ENCODE measurements at regions not wholly inside any gene's neighbourhood (a gene's known extent, or its start where the extent isn't known, plus 50 kb on each side); places are given as distances from the start of the nearest gene placed in this dataset.

DNA sequence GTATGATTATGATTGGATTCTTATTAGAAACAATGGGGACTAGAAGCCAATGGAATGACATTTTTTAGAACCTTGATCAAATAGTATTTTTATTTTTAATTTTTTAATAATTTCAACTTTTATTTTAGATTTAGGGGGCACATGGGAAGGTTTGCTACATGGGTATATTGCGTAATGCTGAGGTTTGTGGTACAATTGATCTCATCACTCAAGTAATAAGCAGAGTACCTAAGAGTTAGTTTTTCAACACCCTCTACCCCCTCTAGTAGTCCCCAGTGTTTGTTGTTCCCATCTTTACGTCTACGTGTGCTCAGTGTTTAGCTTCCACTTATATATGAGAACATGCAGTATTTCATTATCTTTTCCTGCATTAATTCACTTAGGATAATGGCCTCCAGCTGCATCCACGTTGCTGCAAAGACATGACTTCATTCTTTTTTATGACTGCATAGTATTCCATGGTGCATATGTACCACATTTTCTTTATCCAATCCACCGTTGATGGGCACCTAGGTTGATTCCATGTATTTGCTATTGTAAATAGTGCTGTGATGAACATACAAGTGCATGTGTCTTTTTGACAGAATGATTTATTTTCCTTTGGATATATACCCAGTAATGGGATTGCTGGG lies 281.1 kb upstream of the MAN1A1 start:
- no peak overlapping the region for H3K27ac Mint-ChIP-seq
- TF ChIP-seq CTCF (IDR thresholded peaks at IDR 0.05; ENCODE audit: unreplicated experiment in 3 of 3), result no peak
- H3K27me3 Mint-ChIP-seq (ENCODE audit: low read depth), result no peaks in the 10 kb centered on the region
- H3K4me3 Mint-ChIP-seq, result no peak overlapping the region
- no peaks in the 10 kb centered on the region for H3K36me3 Mint-ChIP-seq (ENCODE audit: low read depth)
- H3K4me1 Mint-ChIP-seq, result no peaks in the 10 kb centered on the region
- no peaks in the 10 kb centered on the region for H3K9me3 Mint-ChIP-seq

DNA sequence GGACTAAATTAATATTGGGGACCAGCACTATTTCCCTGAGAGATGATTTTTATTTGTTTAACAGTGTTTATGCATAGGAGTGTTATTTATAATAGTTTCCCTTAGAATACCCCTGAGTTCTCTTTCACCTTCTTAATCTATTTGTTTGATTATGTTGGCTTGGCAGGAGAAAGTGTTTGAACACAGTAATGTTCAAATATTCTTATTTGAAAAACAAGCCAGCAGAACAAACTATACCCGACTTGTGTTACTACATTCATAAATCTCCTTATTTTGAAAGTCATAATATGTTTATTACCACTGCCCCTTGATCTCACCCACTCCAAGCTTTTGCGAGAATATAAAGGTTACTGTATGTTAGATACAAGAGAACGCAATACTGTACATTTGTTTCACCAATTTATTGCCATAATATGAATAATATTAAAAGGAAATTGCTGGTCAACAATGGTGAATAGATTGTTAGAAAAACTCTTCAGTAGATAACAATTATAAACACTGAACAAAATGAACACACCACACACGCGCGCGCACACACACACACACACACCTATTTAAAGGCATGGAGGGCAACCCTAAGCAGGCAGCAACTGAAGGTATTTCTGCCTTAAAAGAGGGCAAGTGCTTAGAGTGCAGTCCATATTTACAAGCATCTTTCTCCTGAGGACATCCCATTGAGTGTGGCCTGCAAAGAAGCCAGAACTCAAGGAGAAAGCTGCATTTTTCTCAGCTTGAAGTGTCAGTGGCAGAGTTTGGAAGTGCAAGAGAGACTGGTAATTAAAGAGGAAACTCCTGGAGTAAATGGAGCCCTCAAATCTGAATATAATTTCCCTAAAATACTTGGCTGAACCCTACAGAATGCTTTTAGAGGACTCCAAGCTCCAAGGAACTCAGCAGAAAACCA lies 279.4 kb upstream of the MAN1A1 start:
- H3K27me3 Mint-ChIP-seq (ENCODE audit: low read depth), result no peaks in the 10 kb centered on the region
- no peaks in the 10 kb centered on the region for H3K4me1 Mint-ChIP-seq
- no peaks in the 10 kb centered on the region for H3K9me3 Mint-ChIP-seq
- no peak for TF ChIP-seq CTCF (IDR thresholded peaks at IDR 0.05; ENCODE audit: unreplicated experiment in 3 of 3)
- H3K36me3 Mint-ChIP-seq (ENCODE audit: low read depth), result no peaks in the 10 kb centered on the region
- H3K27ac Mint-ChIP-seq, result no peak overlapping the region
- H3K4me3 Mint-ChIP-seq, result no peak overlapping the region

- no peak overlapping the region for H3K27ac Mint-ChIP-seq
- no peaks in the 10 kb centered on the region for H3K4me1 Mint-ChIP-seq
- no peaks in the 10 kb centered on the region for H3K9me3 Mint-ChIP-seq
- H3K27me3 Mint-ChIP-seq (ENCODE audit: low read depth), result no peaks in the 10 kb centered on the region
- no peak overlapping the region for H3K4me3 Mint-ChIP-seq
- H3K36me3 Mint-ChIP-seq (ENCODE audit: low read depth), result no peaks in the 10 kb centered on the region
- TF ChIP-seq CTCF (IDR thresholded peaks at IDR 0.05; ENCODE audit: unreplicated experiment in 3 of 3), result no peak
Observed at GRCh38 chr6:119627908-119628669, 278.5 kb upstream of the MAN1A1 start.

DNA sequence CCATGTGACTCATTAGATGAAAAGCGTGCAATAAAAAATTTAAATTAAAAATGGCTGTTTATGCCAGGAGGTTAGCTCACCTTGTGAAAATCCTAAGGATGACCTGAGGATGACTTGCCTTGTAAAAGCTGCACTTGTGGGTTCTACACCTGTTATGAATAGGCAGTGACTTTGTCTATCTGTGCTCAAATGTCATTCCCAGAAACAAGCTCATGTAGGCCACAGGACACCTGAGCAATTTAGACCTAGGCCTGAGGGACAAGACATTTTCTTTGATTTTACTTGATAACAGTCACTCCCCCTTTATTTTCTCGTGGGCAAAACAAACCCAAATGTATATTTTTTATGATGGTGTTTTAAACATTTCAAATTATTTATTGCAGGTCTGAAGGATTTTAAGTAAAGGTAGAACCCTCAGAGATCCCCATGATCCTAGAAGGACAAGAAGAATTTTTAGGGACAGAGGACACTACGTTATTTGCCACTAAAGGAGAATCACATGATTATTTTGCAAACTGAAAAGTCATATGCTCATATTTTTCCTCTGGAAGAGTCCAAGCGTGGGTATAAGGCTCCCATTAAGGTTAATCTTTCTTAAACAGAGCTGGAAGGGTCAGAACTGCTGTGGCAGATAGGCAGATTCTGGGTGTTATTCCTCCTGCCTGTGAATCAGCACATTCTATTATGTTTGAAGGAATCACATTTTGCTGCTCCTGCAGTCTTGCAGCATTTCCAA lies 277.5 kb upstream of the MAN1A1 start:
- Mint-ChIP-seq H3K4me3 (no peak overlapping the region), H3K4me1 (no peaks in the 10 kb centered on the region), H3K36me3 (ENCODE audit: low read depth) (no peaks in the 10 kb centered on the region), H3K9me3 (no peaks in the 10 kb centered on the region), H3K27me3 (ENCODE audit: low read depth) (no peaks in the 10 kb centered on the region), H3K27ac (no peak overlapping the region)
- TF ChIP-seq CTCF (IDR thresholded peaks at IDR 0.05; ENCODE audit: unreplicated experiment in 3 of 3), result no peak

GRCh38 chr6:119620846-119621555 lies 271.4 kb upstream of the MAN1A1 start:
- Mint-ChIP-seq H3K4me3 (no peak overlapping the region), H3K27me3 (ENCODE audit: low read depth) (no peaks in the 10 kb centered on the region), H3K4me1 (no peaks in the 10 kb centered on the region), H3K27ac (no peak overlapping the region), H3K9me3 (peaks cover 4% of the 10 kb centered on the region), H3K36me3 (ENCODE audit: low read depth) (no peaks in the 10 kb centered on the region)
- TF ChIP-seq CTCF (IDR thresholded peaks at IDR 0.05; ENCODE audit: unreplicated experiment in 3 of 3), result no peak
